WTC11 (cell line): ENCODE measurements at regions not wholly inside any gene's neighbourhood (a gene's known extent, or its start where the extent isn't known, plus 50 kb on each side); places are given as distances from the start of the nearest gene placed in this dataset.

ENCODE experiments used
- ATAC-seq: fragments of 200-7000 bp; cut with Tn5 transposase; 2 replicates; pipeline ENCODE4 v1.10.0; 2021; ENCODE audit warnings: mild to moderate bottlenecking, moderate library complexity
- CTCF ChIA-PET: fragments of 300-600 bp; sonication (Branson Sonifier 250); formaldehyde crosslinking; loops from one replicate; lab custom pipeline; 2021; ENCODE audit warnings: antibody characterized with exemption; lab: Charles Lee
- POLR2A ChIA-PET: fragments of 350-600 bp; sonication (Branson Sonifier 250); formaldehyde crosslinking; loops from one replicate; lab custom pipeline; 2021; ENCODE audit warnings: antibody characterized with exemption; lab: Charles Lee
- DNase-seq: peaks from one replicate; pipeline ENCODE4 v3.0.0; 2021; ENCODE audit warnings: low spot score
- H3K27ac Mint-ChIP-seq: 2 replicates; pipeline ENCODE4 v1.8.0; 2021; ENCODE audit warnings: mixed read lengths
- H3K27me3 Mint-ChIP-seq: 2 replicates; pipeline ENCODE4 v1.8.0; 2021; ENCODE audit warnings: low read depth, mild to moderate bottlenecking, moderate library complexity, mixed read lengths
- H3K36me3 Mint-ChIP-seq: 2 replicates; pipeline ENCODE4 v1.8.0; 2021; ENCODE audit warnings: mixed read lengths
- H3K4me1 Mint-ChIP-seq: 2 replicates; pipeline ENCODE4 v1.8.0; 2022; ENCODE audit warnings: mixed read lengths
- H3K4me3 Mint-ChIP-seq: 2 replicates; pipeline ENCODE4 v1.8.0; 2021; ENCODE audit warnings: mild to moderate bottlenecking, moderate library complexity, mixed read lengths
- H3K9me3 Mint-ChIP-seq: 2 replicates; pipeline ENCODE4 v1.8.0; 2021; ENCODE audit warnings: mixed read lengths
- ATF1 ChIP-seq: sonication (generic); formaldehyde crosslinking; IDR thresholded peaks from 2 replicates; pipeline ENCODE4 v1.8.1; 2023; ENCODE audit warnings: mild to moderate bottlenecking, moderate library complexity, missing genetic modification reagents
- CBFB ChIP-seq: sonication (generic); formaldehyde crosslinking; IDR thresholded peaks from 2 replicates; pipeline ENCODE4 v1.8.1; 2022; ENCODE audit warnings: mild to moderate bottlenecking, low read depth, missing genetic modification reagents
- ELF4 ChIP-seq: sonication (generic); formaldehyde crosslinking; IDR thresholded peaks from 2 replicates; pipeline ENCODE4 v1.8.1; 2022; ENCODE audit warnings: low read depth, mild to moderate bottlenecking, moderate library complexity, missing genetic modification reagents
- ETV6 ChIP-seq: sonication (generic); formaldehyde crosslinking; IDR thresholded peaks from 2 replicates; pipeline ENCODE4 v1.8.1; 2022; ENCODE audit warnings: mild to moderate bottlenecking, missing genetic modification reagents
- GTF2I ChIP-seq: fragments of 250-450 bp; sonication (Bioruptor Pico); conservative IDR thresholded peaks from 2 replicates; pipeline ENCODE4 v1.4.0; 2021; ENCODE audit warnings: mild to moderate bottlenecking
- IRF2 ChIP-seq: sonication (generic); formaldehyde crosslinking; IDR thresholded peaks from 2 replicates; pipeline ENCODE4 v1.8.0; 2022; ENCODE audit warnings: low read depth, missing genetic modification reagents, borderline replicate concordance
- NFATC4 ChIP-seq: fragments of 250-450 bp; sonication (Bioruptor Pico); IDR thresholded peaks from 2 replicates; pipeline ENCODE4 v1.9.0; 2021; ENCODE audit warnings: mild to moderate bottlenecking
- NR1H2 ChIP-seq: sonication (generic); formaldehyde crosslinking; IDR thresholded peaks from 2 replicates; pipeline ENCODE4 v1.9.0; 2021; ENCODE audit warnings: mild to moderate bottlenecking, moderate library complexity, missing genetic modification reagents
- RORB ChIP-seq: fragments of 250-450 bp; sonication (Bioruptor Pico); IDR thresholded peaks from 2 replicates; pipeline ENCODE4 v1.9.0; 2021; ENCODE audit warnings: mild to moderate bottlenecking
- ZNF121 ChIP-seq: sonication (generic); formaldehyde crosslinking; IDR thresholded peaks from 2 replicates; pipeline ENCODE4 v1.8.0; 2023; ENCODE audit warnings: missing genetic modification reagents
- ZNF219 ChIP-seq: sonication (generic); formaldehyde crosslinking; IDR thresholded peaks from 2 replicates; pipeline ENCODE4 v1.8.0; 2023; ENCODE audit warnings: missing genetic modification reagents, mild to moderate bottlenecking, borderline replicate concordance
- ZNF396 ChIP-seq: fragments of 250-450 bp; sonication (Bioruptor Pico); IDR thresholded peaks from 2 replicates; pipeline ENCODE4 v1.8.0; 2021; ENCODE audit warnings: mild to moderate bottlenecking, moderate library complexity, borderline replicate concordance
- TF ChIP-seq, protein P1 (sequence below): sonication (generic); formaldehyde crosslinking; IDR thresholded peaks from 2 replicates; pipeline ENCODE4 v1.8.1; 2023; ENCODE audit warnings: mild to moderate bottlenecking, missing genetic modification reagents
- TF ChIP-seq, protein P2 (sequence below): fragments of 250-450 bp; sonication (Bioruptor Pico); IDR thresholded peaks from 2 replicates; pipeline ENCODE4 v2.1.2; 2022; ENCODE audit warnings: mild to moderate bottlenecking, moderate library complexity
- TF ChIP-seq, protein P3 (sequence below): sonication (generic); formaldehyde crosslinking; IDR thresholded peaks from 2 replicates; pipeline ENCODE4 v1.8.1; 2022; ENCODE audit warnings: mild to moderate bottlenecking, moderate library complexity, missing genetic modification reagents
- TF ChIP-seq, protein P4 (sequence below): sonication (generic); formaldehyde crosslinking; IDR thresholded peaks from 2 replicates; pipeline ENCODE4 v1.8.0; 2023; ENCODE audit warnings: missing genetic modification reagents, mild to moderate bottlenecking, borderline replicate concordance
- TF ChIP-seq, protein P5 (sequence below): fragments of 200-600 bp; IDR thresholded peaks from 2 replicates; pipeline ENCODE4 v1.8.0; 2022; ENCODE audit warnings: antibody characterized with exemption
- TF ChIP-seq, protein P6 (sequence below): sonication (generic); formaldehyde crosslinking; IDR thresholded peaks from 2 replicates; pipeline ENCODE4 v1.8.1; 2022; ENCODE audit warnings: missing genetic modification reagents, borderline replicate concordance
- TF ChIP-seq, protein P7 (sequence below): fragments of 250-450 bp; sonication (Bioruptor Pico); IDR thresholded peaks from 2 replicates; pipeline ENCODE4 v1.9.0; 2021; ENCODE audit warnings: mild to moderate bottlenecking
- TF ChIP-seq, protein P8 (sequence below): sonication (generic); formaldehyde crosslinking; conservative IDR thresholded peaks from 2 replicates; pipeline ENCODE4 v1.8.1; 2022; ENCODE audit warnings: mild to moderate bottlenecking, missing genetic modification reagents
- TF ChIP-seq, protein P9 (sequence below): sonication (generic); formaldehyde crosslinking; IDR thresholded peaks from 2 replicates; pipeline ENCODE4 v1.8.0; 2022; ENCODE audit warnings: mild to moderate bottlenecking, missing genetic modification reagents

DNA sequence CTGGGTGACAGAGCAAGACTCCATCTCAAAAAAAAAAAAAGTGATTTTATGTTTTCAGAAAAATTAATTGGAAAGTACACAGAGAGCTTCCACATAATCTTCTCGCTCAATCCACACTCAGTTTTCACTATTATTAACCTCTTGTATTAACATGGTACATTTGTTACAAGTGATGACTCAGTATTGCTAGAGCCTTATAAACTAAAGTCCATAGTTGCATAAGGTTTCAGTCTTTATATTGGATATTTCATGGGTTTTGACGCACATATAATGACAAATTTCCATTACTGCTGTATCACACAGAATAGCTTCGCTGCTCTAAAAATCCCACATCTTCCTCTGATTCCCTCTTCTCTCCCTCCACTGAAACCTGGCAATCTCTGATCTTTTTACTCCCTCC is 603.5 kb downstream of the XIRP2 start (continued):
- TF ChIP-seq, protein P1, sequence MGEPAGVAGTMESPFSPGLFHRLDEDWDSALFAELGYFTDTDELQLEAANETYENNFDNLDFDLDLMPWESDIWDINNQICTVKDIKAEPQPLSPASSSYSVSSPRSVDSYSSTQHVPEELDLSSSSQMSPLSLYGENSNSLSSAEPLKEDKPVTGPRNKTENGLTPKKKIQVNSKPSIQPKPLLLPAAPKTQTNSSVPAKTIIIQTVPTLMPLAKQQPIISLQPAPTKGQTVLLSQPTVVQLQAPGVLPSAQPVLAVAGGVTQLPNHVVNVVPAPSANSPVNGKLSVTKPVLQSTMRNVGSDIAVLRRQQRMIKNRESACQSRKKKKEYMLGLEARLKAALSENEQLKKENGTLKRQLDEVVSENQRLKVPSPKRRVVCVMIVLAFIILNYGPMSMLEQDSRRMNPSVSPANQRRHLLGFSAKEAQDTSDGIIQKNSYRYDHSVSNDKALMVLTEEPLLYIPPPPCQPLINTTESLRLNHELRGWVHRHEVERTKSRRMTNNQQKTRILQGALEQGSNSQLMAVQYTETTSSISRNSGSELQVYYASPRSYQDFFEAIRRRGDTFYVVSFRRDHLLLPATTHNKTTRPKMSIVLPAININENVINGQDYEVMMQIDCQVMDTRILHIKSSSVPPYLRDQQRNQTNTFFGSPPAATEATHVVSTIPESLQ: no peak
- TF ChIP-seq, protein P2, sequence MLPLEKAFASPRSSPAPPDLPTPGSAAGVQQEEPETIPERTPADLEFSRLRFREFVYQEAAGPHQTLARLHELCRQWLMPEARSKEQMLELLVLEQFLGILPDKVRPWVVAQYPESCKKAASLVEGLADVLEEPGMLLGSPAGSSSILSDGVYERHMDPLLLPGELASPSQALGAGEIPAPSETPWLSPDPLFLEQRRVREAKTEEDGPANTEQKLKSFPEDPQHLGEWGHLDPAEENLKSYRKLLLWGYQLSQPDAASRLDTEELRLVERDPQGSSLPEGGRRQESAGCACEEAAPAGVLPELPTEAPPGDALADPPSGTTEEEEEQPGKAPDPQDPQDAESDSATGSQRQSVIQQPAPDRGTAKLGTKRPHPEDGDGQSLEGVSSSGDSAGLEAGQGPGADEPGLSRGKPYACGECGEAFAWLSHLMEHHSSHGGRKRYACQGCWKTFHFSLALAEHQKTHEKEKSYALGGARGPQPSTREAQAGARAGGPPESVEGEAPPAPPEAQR (CRISPR knock-in tag): no peak

DNA sequence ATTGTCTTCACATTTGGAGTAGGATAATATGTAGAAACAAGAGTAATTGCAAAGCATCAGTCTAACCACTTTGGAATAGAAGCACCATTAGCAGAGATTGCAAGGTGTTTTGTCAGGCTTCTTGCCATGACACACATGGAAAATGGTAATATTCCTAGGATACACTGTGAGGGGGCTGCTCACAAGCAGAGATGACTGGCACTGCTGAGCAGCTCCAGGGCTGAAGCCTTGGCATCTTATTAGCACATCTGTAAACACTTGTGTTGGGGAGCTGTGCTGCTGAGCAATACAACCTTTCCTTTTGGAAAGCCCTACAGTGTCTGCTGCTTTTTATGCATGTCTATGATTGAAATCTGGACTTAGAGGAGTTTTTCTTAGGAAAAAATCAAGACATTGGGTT is 602.2 kb downstream of the XIRP2 start:
- DNase-seq: no peak

DNA sequence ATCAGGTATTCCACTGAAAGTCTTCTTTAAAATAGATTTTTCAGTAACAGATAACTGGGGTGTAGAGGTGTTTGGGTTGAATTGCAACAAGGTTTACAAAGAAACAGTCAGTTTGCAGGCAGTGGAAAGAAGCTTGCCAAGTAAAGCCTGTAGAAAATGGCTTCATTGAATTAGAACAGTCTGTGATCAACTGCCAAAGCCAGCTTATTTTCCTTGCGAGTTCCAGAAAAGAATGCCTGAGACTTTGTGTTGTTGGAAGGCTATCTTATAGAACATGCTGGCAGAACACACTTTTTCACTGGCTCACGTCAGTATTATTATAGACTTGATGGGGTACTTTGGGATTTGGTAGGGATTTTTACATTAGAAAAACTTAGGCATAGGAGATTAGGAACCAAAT is 601.0 kb downstream of the XIRP2 start:
- POLR2A ChIA-PET: no interaction called here
- H3K4me1 Mint-ChIP-seq: peaks cover 48% of the 10 kb centered on the region
- no peaks in the 10 kb centered on the region for H3K27me3 Mint-ChIP-seq
- DNase-seq: no peak
- H3K27ac Mint-ChIP-seq: no peak overlapping the region; the same call in 1 of the 2 replicates
- H3K36me3 Mint-ChIP-seq: peaks cover 5% of the 10 kb centered on the region
- CTCF ChIA-PET: interaction anchor here (0.7 kb wide), 1 partner anchor 61 kb away, joined by 3 read pairs; no protein-coding TSS in a partner anchor
- H3K9me3 Mint-ChIP-seq: no peaks in the 10 kb centered on the region; the same call in 1 of the 2 replicates
- TF ChIP-seq, protein P3, sequence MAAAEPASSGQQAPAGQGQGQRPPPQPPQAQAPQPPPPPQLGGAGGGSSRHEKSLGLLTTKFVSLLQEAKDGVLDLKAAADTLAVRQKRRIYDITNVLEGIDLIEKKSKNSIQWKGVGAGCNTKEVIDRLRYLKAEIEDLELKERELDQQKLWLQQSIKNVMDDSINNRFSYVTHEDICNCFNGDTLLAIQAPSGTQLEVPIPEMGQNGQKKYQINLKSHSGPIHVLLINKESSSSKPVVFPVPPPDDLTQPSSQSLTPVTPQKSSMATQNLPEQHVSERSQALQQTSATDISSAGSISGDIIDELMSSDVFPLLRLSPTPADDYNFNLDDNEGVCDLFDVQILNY (CRISPR knock-in tag): no peak
- TF ChIP-seq ZNF396 (CRISPR knock-in tag) (no peak), ZNF121 (CRISPR knock-in tag) (no peak), NR1H2 (CRISPR knock-in tag) (no peak), CBFB (CRISPR knock-in tag) (no peak), ELF4 (CRISPR knock-in tag) (no peak), GTF2I (no peak), IRF2 (CRISPR knock-in tag) (no peak), ZNF219 (CRISPR knock-in tag) (no peak), RORB (CRISPR knock-in tag) (no peak), ETV6 (CRISPR knock-in tag) (no peak), NFATC4 (CRISPR knock-in tag) (no peak)
- TF ChIP-seq, protein P4, sequence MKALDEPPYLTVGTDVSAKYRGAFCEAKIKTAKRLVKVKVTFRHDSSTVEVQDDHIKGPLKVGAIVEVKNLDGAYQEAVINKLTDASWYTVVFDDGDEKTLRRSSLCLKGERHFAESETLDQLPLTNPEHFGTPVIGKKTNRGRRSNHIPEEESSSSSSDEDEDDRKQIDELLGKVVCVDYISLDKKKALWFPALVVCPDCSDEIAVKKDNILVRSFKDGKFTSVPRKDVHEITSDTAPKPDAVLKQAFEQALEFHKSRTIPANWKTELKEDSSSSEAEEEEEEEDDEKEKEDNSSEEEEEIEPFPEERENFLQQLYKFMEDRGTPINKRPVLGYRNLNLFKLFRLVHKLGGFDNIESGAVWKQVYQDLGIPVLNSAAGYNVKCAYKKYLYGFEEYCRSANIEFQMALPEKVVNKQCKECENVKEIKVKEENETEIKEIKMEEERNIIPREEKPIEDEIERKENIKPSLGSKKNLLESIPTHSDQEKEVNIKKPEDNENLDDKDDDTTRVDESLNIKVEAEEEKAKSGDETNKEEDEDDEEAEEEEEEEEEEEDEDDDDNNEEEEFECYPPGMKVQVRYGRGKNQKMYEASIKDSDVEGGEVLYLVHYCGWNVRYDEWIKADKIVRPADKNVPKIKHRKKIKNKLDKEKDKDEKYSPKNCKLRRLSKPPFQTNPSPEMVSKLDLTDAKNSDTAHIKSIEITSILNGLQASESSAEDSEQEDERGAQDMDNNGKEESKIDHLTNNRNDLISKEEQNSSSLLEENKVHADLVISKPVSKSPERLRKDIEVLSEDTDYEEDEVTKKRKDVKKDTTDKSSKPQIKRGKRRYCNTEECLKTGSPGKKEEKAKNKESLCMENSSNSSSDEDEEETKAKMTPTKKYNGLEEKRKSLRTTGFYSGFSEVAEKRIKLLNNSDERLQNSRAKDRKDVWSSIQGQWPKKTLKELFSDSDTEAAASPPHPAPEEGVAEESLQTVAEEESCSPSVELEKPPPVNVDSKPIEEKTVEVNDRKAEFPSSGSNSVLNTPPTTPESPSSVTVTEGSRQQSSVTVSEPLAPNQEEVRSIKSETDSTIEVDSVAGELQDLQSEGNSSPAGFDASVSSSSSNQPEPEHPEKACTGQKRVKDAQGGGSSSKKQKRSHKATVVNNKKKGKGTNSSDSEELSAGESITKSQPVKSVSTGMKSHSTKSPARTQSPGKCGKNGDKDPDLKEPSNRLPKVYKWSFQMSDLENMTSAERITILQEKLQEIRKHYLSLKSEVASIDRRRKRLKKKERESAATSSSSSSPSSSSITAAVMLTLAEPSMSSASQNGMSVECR (CRISPR knock-in tag): no peak
- TF ChIP-seq, protein P5, sequence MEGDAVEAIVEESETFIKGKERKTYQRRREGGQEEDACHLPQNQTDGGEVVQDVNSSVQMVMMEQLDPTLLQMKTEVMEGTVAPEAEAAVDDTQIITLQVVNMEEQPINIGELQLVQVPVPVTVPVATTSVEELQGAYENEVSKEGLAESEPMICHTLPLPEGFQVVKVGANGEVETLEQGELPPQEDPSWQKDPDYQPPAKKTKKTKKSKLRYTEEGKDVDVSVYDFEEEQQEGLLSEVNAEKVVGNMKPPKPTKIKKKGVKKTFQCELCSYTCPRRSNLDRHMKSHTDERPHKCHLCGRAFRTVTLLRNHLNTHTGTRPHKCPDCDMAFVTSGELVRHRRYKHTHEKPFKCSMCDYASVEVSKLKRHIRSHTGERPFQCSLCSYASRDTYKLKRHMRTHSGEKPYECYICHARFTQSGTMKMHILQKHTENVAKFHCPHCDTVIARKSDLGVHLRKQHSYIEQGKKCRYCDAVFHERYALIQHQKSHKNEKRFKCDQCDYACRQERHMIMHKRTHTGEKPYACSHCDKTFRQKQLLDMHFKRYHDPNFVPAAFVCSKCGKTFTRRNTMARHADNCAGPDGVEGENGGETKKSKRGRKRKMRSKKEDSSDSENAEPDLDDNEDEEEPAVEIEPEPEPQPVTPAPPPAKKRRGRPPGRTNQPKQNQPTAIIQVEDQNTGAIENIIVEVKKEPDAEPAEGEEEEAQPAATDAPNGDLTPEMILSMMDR: no peak
- TF ChIP-seq, protein P6, sequence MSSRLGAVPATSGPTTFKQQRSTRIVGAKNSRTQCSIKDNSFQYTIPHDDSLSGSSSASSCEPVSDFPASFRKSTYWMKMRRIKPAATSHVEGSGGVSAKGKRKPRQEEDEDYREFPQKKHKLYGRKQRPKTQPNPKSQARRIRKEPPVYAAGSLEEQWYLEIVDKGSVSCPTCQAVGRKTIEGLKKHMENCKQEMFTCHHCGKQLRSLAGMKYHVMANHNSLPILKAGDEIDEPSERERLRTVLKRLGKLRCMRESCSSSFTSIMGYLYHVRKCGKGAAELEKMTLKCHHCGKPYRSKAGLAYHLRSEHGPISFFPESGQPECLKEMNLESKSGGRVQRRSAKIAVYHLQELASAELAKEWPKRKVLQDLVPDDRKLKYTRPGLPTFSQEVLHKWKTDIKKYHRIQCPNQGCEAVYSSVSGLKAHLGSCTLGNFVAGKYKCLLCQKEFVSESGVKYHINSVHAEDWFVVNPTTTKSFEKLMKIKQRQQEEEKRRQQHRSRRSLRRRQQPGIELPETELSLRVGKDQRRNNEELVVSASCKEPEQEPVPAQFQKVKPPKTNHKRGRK: no peak
- TF ChIP-seq, protein P7, sequence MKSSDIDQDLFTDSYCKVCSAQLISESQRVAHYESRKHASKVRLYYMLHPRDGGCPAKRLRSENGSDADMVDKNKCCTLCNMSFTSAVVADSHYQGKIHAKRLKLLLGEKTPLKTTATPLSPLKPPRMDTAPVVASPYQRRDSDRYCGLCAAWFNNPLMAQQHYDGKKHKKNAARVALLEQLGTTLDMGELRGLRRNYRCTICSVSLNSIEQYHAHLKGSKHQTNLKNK (CRISPR knock-in tag): no peak
- TF ChIP-seq, protein P8, sequence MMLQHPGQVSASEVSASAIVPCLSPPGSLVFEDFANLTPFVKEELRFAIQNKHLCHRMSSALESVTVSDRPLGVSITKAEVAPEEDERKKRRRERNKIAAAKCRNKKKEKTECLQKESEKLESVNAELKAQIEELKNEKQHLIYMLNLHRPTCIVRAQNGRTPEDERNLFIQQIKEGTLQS: no peak
- TF ChIP-seq, all 79 proteins: peak for 0
- peak; percentile 39 for ATAC-seq
- no peak overlapping the region for H3K4me3 Mint-ChIP-seq

More for the DNA sequence above, 602.2 kb downstream of the XIRP2 start:
- CTCF ChIA-PET: no interaction called here
- no peaks in the 10 kb centered on the region; the same call in 1 of the 2 replicates for H3K9me3 Mint-ChIP-seq
- TF ChIP-seq NR1H2 (CRISPR knock-in tag) (no peak), ATF1 (CRISPR knock-in tag) (no peak)
- TF ChIP-seq, protein P9, sequence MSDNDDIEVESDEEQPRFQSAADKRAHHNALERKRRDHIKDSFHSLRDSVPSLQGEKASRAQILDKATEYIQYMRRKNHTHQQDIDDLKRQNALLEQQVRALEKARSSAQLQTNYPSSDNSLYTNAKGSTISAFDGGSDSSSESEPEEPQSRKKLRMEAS (CRISPR knock-in tag): no peak
- TF ChIP-seq, all 79 proteins: peak for 0
- Mint-ChIP-seq H3K4me1 (peaks cover 38% of the 10 kb centered on the region), H3K36me3 (peaks cover 5% of the 10 kb centered on the region), H3K27me3 (no peaks in the 10 kb centered on the region), H3K27ac (no peak overlapping the region), H3K4me3 (no peak overlapping the region)
- POLR2A ChIA-PET: no interaction called here
- ATAC-seq: no peak
